Suprapubic skin (tissue), 4 donors: ENCODE measurements at regions not wholly inside any gene's neighbourhood (a gene's known extent, or its start where the extent isn't known, plus 50 kb on each side); places are given as distances from the start of the nearest gene placed in this dataset.

Experiments used
- EP300 ChIP-seq: sonication (generic); formaldehyde crosslinking; IDR thresholded peaks from one replicate; pipeline ENCODE4 v1.6.1; 2017; ENCODE audit warnings: antibody characterized with exemption
- POLR2AphosphoS5 ChIP-seq, 3 donors: sonication (generic); formaldehyde crosslinking; IDR thresholded peaks; one replicate each; pipeline ENCODE4 v1.6.1; 2017; ENCODE audit warnings: antibody characterized with exemption in 3 of 3
- TF ChIP-seq, protein P1 (sequence below), 2 donors: fragments of 200-600 bp in 1 of 2; fragments of 450-650 bp in 1 of 2; sonication (generic) in 1 of 2; IDR thresholded peaks; one replicate each; pipeline ENCODE4 v1.5.1; 2016 to 2019; ENCODE audit warnings: antibody characterized with exemption in 2 of 2, mild to moderate bottlenecking in 1 of 2, moderate library complexity in 1 of 2

- TF ChIP-seq, protein P1, sequence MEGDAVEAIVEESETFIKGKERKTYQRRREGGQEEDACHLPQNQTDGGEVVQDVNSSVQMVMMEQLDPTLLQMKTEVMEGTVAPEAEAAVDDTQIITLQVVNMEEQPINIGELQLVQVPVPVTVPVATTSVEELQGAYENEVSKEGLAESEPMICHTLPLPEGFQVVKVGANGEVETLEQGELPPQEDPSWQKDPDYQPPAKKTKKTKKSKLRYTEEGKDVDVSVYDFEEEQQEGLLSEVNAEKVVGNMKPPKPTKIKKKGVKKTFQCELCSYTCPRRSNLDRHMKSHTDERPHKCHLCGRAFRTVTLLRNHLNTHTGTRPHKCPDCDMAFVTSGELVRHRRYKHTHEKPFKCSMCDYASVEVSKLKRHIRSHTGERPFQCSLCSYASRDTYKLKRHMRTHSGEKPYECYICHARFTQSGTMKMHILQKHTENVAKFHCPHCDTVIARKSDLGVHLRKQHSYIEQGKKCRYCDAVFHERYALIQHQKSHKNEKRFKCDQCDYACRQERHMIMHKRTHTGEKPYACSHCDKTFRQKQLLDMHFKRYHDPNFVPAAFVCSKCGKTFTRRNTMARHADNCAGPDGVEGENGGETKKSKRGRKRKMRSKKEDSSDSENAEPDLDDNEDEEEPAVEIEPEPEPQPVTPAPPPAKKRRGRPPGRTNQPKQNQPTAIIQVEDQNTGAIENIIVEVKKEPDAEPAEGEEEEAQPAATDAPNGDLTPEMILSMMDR (IDR thresholded peaks at IDR 0.05) = no peak
- TF ChIP-seq EP300 (no peak), POLR2AphosphoS5 (IDR thresholded peaks at IDR 0.05) (no peak)
Observed at GRCh38 chr3:159080256-159080655, 278.4 kb downstream of the MFSD1 start.
